GM04503 (cell line): ENCODE measurements at regions not wholly inside any gene's neighbourhood (a gene's known extent, or its start where the extent isn't known, plus 50 kb on each side); places are given as distances from the start of the nearest gene placed in this dataset.
"Not testable (repeated sequence)": the region's sequence is repeated elsewhere in the genome, so short reads cannot be mapped to it uniquely, and the experiment has no call there.

ENCODE experiments used
- DNase-seq: peaks from one replicate; pipeline ENCODE4 v3.0.0-alpha.2; 2012; ENCODE audit warnings: low read depth

DNA sequence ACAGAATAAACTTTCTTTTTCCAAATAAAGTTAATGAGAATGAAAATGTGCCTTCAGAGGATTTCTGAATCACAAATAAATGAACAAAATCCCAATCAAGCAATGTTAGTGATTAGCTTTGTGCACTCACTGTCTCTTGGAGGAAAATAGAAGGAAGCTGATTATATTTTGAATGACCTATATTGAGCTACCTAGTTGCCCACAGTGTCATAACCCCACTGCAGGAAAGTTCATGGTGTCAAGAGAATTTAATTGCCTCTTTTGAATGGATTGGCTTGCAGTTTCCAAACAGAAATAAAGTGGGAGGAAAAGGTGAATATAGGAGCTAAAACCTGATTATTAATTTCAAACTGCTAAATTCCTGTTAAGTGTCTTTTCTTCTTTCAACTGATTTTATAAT is 515.9 kb downstream of the JRKL start:
- no peak for DNase-seq

DNA sequence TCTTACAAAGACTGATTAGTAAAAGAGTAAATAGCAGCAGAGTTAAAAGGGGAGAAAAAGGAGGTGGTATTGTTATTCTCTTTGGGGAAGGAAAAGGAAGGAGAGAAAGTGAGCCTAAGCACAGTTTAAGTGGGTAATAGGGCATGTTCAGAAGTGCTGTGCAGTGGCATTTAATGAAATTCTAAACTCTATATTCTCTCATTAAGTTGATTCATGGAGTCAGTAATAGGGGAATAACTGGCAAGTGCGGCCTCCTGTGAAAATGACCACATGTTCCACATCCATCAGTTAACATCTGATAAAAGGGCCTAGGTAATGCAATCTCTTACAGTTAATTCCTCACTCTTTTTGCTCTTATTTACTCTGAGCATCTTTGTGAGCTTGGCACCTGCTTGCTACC is 516.7 kb downstream of the JRKL start:
- no peak for DNase-seq

DNA sequence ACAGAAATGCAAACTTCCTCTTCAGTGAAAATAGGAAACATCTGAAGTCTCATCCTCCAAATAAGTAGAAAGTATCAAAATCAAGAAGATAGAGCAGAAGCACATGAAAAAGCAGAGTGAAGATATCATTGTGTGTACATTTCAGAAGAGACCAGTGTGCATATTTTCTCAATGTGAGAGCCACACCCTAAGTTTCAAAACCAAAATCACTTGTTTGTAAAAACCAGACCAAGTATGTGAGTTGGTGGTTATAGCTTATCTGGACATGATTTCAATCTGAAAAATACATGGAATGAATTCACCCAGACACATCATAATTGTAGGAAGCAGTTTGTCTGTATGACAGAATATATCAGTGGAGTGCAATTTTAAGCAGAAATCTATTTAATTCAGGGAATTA is 536.0 kb downstream of the JRKL start:
- DNase-seq = no peak

DNA sequence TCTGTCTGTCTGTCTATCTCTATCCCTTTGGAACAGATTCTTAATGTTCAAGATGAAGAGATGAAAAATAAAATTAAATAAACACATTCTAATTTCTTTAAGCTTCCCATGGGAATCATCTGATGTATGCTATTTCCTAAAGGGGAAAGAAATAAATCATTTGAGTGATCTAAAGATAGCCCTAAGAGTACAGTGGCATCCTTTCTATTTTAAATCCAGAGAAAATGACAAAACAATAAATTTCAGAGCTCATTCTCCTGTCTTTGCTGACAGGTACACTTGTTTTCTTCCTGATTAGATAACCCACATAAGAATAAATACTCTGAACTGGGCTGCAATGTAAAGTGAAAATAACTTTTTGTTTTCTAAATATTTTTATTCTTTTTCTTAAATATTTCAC is 550.4 kb downstream of the JRKL start:
- DNase-seq = no peak

DNA sequence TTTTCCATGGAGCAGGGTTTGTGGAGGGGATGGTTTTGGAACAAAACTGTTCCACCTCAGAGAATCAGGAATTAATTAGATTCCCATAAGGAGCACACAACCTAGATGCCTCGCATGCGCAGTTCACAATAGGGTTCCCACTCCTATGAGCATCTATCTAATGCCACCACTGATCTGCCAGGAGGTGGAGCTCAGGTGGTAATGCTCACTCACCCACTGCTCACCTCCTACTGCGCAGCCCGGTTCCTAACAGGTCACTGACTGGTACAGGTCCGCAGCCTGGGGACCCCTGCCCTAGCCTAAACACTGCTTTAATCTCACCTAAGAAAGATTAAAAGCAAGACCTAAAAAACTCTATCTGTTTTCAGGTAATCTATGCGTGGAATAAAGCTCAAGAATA is 553.0 kb downstream of the JRKL start:
- DNase-seq = no peak

DNA sequence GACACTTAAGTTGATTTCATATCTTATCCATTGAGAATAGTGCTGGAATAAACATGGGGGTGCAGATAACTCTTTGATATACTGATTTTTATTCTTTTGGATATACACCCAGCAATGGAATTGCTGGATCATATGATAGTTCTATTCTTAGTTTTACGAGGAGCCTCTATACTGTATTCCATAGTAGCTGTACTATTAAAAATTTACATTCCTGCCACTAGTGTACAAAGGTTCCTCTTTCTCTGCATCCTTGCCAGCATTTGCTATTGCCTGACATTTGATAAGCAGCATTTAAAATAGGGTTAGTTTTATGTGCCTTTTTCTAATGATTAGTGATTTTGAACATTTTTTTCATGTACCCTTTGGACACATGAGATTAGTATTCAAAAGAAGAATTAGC is 554.2 kb downstream of the JRKL start:
- no peak for DNase-seq

DNA sequence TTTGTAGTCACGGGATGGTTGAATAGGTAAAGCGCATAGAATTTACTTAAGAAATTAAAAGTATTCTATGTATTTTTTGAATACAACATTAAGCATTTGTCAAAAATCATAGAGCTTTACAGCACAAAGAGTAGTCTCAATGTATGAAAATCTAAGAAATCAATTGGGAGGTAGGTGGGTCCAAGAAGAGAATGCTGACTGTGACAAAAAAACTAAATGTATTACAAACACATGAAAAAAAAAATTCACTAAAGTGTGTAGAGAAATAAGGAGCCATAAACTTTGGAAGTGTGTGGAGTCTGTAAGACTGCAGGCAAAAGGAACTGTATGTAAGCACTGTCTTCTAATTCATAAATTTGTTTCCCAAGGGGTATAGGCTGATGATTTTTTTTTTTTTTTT is 558.3 kb downstream of the JRKL start:
- DNase-seq = no peak

DNA sequence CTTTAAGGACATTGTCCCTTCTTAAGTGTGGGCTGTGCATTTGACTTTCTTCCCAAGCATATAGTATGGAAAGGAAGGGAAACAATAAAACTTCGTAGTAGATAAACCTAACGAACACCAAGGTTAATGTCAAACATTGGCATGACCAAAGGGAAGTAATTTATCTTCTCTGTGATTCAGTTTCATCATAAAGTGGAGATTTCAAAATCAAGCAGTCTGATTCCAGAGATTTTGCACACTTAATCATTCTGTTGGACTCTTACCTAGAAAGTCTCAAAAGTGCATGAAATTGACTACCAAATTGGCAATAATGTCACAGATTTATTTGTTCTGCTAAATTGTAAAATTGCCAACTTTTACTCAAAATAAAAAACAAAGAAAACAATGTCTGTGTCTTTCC is 559.7 kb downstream of the JRKL start:
- no peak for DNase-seq

DNA sequence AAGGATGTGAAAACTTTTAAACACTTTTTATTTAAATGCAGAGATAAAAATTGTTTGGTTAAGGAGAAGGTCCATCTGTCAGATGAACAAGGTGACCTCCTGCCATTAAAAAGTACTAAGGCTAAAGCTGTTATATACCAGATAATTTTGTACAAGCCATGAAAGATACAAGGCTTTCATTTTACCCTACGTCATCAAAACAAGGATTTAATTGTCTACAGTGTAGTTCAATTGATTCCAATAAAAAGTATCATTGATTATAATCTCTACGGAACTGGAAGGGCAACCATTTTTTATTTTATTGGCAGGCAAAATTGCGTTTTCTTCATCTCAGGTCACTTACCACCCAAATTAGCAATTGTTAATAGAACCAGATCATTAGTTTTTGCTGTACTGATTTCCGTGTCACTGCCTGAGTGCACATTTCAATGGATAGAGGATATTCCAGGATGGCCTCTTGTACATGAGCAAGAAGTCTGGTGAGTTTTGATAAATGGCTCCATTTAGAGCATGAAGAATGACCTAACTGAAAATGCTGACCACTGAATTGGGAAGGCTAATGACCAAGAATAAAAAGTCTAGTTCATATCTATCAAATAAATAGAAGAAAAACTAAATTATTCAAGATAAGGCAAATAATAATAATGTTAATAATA is 564.9 kb downstream of the JRKL start:
- no peak for DNase-seq

DNA sequence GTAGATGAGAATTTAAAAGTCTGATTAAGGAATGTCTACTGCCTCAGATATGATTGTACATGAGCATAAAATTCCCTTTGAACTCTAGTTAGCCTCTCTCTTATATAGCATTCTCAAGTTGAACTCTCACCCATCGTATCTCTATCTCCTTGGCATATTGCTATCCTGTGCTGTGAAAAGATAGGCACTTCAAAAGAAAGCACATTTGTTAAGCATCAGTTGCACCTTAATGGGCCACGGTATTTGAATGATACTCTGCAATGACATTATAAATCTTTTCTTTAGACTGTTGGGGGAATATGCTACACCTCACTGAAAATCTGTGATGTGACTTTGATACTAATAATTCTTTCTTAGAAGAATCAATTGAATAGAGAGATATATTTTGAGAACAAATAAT is 570.7 kb downstream of the JRKL start:
- no peak for DNase-seq

DNA sequence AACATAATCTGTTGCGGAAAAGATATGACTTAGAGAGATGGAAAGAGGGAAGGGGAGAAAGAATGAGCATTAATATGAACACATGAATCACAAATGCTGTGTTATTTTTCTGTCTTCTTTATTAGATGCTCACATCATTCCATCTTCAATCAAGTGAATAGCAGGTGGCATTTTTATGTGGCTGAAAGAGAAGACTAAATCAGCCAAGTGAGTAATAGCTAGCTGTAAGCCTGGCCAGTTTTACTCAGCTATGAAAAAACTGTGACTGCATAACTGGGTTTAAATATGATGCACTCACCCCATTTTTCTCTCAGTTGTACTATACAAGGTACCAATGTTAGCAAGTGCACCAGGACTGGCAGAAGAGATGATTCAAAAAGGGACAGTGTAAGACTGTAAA is 571.1 kb downstream of the JRKL start:
- no peak for DNase-seq

DNA sequence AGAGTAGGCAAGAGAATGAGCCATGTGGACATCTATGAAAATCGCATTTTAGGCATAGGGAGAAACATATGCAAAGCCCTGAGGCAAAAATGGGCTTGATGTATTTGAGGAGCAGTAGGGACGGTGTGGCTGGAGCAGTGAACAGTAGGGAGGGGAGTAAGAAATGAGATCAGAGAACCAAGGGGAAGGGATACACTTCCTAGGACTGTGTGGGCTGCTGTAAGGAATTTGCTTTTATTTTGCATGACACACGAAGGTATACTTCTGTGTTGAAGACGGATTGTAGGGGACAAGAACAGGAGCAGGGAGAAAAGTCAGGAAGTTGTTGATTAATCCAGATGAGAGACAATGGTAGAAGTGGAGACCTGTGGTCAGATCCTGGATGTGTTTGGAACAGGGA is 572.1 kb downstream of the JRKL start:
- no peak for DNase-seq

DNA sequence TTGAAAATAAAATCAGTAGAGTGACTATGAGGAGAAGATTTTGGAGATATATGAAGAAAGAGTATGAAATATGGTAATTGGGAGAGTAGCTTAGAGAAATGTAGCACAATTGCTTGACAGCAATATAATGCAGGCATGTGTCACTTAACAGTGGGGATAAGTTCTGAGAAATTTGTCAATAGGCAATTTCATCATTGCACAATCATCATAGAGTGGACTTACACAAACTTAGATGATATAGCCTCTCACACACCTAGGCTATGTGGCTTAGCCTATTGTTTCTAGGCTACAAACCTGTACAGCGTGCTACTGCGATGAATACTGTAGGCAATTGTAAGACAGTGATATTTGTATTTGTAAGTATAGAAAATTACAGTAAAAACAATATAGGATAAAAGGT is 573.6 kb downstream of the JRKL start:
- no peak for DNase-seq

DNA sequence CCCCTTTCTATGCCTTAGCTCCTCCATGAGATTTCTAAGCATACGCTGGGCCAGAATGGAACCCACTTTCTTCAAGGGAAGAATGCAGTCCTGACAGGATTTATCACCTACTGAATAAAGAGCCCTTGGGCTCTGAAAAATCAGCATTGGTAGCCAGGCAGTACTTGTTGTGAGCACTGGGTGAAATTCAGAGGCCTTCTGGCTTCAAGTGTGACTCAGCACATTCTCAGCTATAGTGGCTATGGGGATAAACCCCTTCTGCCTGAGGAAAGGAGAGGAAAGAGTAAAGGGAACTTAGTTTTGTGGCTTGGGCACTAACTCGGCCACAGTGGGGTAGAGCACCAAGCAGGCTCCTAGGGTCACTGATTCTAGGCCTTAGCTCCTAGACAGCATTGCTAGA is 574.8 kb downstream of the JRKL start:
- no peak for DNase-seq

DNA sequence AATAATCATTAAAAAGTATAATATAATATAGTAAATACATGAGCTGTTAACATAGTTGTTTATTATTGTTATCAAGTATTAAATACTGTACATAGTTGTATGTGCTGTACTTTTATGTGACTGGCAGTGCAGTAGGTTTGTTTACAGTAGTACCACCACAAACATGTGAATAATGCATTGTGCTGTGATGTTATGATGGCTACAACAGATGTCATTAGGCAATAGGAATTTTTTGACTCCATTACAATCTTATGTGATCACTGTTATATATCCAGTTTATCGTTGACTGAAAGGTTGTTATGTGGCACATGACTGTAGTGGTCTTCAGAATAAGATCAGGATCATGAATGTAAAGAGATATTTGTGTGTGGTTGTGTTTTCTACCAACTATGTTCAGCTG is 577.8 kb downstream of the JRKL start:
- no peak for DNase-seq

DNA sequence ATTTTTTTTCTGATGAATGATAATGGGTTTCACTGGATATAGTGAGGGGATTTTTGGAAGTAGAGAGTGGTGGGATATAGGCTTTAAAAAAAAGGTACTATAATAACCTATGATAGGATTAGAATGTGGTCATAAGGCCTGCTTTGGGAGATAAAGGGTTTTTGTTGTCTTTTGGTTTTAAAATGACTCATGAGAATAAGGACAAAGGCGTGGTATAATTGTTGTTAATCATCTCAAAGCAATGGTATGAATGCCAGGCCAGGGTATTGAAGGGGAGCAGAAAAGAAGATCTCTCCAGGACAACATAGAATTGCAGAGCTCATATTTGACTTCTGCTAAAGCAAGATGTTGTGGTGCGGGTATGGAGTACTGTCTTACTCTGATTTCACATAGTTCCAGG is 579.4 kb downstream of the JRKL start:
- no peak for DNase-seq

DNA sequence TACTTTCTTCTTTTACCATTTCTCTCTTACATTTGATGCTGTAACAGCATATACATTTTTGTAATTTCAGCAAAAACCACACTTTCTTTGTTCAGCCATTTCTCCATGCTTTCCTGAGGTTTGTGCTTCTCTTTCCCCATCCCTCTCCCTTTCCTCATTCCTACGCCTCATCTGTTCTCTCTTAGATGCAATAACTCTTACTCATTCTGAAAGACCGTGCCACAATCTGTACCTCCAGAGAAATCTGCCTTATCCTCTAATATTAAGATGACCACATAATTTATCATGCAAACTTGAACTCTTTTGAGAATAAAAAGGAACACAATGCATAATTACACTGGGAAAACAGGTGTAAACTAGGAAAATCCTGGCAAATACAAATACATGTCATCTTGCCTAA is 588.9 kb downstream of the JRKL start:
- no peak for DNase-seq

DNA sequence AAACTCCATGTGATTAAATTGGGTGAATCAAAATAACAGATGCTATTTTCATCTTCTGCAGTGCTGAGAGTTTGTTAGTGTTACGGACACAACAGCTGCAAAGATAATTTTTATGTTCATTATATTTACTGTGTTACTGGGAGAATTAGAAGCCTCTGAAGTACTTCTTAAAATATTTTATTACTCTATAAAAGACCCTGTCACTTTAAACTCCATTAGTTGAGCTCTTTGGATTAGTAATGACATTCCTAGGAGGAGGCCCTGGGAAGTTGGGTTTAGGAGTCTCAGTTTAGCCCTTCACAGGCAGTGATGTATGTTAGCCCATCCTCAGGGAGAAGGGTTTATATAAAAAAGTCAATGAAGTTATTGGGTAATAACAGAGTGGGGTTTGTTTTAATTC is 596.7 kb downstream of the JRKL start:
- DNase-seq = no peak

DNA sequence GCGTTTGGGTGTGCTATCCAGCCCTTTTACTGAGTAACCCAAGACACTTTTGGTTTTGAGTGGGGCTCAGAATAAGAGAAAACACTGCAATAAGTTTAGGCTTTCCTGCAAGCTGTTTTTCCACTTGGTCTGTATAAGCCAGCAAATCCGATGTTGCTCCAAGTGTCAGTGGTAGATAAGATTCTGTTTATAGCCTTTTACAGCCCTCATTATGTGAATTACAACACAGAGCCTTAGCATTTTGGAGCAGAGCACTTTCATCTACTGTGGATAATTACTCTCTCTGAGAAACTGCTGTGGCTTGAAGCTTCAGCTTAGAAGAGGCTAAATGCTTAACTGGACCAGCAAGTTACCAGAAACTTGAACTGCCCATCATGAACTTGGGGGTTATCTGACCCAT is 601.1 kb downstream of the JRKL start:
- DNase-seq = no peak

DNA sequence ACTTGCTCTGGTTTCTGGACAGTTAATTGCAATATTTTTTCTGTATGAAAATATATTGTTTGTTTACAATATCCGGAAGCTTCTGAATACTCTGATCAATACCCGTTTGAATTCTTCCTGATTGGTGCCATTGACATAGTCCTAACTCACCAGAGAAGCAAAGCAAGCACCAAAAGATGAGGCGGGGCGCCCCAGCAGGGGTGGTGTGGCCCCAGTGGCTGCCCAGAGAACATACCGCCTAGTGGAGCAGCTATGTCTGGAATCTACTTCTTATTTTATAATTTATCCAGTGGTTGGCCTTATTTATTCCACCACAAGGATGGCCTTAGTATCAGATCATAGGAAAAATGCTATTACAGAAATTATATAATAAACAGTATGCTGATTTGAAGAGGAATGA is 610.7 kb downstream of the JRKL start:
- no peak for DNase-seq

DNA sequence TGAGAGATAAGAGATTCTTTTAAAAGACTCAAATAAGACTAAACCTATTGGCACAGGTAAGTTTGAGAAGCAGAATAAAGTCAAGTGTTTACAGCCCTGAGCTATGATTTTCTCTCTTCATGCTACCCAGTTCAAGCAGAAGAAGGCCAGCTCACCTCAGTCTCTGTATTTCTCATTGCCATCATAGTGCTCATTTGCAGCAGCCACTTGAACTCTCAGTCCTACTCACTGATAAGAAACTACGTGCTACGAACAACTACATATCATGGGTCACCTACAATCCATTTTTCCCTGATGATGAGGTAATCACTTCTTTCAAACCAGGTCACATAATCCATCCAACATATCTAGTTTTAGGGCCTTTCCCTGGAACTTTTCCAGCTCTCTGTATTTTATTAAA is 617.5 kb downstream of the JRKL start:
- DNase-seq = no peak

DNA sequence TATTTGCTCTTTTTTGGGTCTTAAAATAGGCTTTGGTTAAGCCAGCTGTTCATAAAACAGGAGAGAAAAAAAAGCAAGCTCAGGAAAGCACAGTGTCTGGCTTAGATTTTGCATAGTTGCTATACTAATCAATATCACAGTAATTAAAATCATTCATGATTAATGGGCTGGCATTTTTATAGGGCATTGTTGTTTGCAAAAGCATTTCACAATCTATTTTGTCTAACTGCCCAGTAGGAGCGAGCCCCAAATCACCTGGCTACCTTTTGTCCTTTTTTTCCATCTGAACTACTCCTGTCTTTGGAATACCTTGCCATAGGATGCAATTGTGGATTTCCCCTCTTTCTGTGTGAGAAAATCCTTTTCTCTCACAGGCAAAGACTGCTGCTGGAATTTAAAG is 619.8 kb downstream of the JRKL start:
- DNase-seq = no peak

DNA sequence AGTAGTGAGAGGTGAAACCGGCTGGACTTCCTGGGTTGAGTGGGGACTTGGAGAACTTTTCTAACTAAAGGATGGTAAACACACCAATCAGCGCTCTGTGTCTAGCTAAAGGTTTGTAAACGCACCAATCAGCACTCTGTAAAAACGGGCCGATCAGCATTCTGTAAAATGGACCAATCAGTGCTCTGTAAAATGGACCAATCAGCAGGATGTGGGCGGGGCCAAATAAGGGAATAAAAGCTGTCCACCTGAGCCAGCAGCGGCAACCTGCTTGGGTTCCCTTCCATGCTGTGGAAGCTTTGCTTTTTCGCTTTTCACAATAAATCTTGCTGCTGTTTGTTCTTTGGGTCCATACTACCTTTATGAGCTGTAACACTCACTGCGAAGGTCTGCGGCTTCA is 621.2 kb downstream of the JRKL start:
- not testable (repeated sequence) for DNase-seq

DNA sequence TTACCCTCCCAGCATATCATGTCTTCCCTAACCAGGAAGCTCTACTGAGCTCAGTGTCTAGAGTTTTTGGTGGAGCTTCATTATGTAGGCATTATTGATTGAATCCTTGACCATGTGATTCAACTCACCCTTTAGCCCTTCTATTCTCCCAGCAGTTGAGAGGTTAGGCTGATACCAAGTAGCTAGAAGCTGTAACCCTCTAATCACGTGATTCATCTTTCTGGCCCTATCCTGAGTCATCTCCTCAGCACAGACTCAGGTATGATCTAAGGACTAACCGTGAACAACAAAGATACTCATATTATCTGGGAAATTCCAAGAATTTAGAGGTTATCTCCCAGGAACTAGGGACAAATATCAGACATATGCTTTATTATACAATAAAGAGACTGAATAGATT is 625.5 kb downstream of the JRKL start:
- DNase-seq = no peak

DNA sequence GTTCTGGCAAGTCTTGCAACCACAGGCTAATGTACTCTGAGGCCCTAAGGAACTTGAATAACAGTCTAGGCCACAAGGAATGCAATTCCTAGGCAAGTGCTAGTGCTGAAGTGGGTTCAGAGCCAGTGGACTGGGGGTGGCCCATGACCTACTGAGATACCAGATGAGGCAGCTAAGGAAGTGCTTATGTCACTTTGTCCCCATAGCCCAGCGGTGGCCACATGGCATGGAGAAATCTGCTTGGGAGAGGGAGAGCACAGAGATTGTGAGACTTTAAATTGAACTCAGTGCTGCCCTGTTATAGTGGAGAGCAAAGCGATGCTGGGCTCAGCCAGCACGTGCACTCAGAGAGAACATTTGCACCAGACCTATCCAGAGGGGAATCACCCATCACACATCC is 629.5 kb downstream of the JRKL start:
- DNase-seq = no peak
